ENCODE measurements at regions not wholly inside any gene's neighbourhood (a gene's known extent, or its start where the extent isn't known, plus 50 kb on each side); places are given as distances from the start of the nearest gene placed in this dataset.

DNA sequence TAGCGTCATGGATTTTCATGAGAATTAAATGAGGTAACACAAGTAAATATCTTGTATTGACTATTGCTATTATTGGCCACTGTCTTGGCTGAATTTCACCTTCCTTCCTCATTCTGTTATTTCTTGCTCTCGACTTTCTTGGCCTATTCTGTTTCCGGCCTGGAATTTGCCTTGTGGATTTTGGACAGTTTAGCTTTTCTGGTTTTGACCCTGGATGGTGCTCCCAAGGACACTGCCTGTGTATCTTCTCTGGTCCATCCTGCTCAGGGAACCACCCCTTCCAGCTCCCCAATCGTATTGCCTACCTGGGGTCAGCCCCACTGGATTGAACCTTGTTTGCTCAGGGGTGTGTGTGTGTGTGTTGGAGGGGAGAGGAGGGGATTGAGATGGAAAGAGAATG lies 376.2 kb upstream of the C2CD4B start:
- no peaks in the 10 kb centered on the region for H3K27me3 Mint-ChIP-seq (ENCODE audit: low read depth)
- H3K27ac Mint-ChIP-seq: no peak overlapping the region
- no peak for DNase-seq (ENCODE audit: low spot score)
- no peaks in the 10 kb centered on the region for H3K9me3 Mint-ChIP-seq
- no peak overlapping the region for H3K4me3 Mint-ChIP-seq
- H3K4me1 Mint-ChIP-seq (ENCODE audit: low read depth): no peaks in the 10 kb centered on the region
- H3K36me3 Mint-ChIP-seq (ENCODE audit: low read depth): no peaks in the 10 kb centered on the region

DNA sequence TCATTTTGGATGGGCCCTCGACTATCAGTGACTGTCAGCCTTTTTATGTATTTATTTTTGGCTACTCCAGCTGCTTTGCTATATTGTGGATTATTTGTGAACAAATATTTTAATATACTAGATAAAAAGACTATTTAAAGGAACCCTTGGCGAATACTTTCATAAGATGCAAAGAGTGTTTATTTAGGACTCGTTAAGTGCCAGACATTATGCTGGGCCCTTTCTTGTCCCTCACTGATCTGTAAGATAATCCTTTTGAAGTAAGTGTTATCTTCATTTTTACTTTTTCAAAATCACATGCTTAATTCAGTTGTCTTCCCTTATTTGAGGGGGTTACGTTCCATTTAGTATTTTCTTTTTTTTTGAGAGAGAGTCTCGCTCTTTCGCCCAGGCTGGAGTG lies 376.8 kb upstream of the C2CD4B start:
- DNase-seq (ENCODE audit: low spot score): no peak
- no peak overlapping the region for H3K27ac Mint-ChIP-seq
- H3K4me1 Mint-ChIP-seq (ENCODE audit: low read depth): no peaks in the 10 kb centered on the region
- no peaks in the 10 kb centered on the region for H3K36me3 Mint-ChIP-seq (ENCODE audit: low read depth)
- no peaks in the 10 kb centered on the region for H3K9me3 Mint-ChIP-seq
- H3K4me3 Mint-ChIP-seq: no peak overlapping the region
- H3K27me3 Mint-ChIP-seq (ENCODE audit: low read depth): no peaks in the 10 kb centered on the region

- Mint-ChIP-seq H3K4me1 (ENCODE audit: low read depth) (no peaks in the 10 kb centered on the region), H3K4me3 (no peak overlapping the region), H3K27ac (no peak overlapping the region), H3K27me3 (ENCODE audit: low read depth) (peaks cover 1% of the 10 kb centered on the region), H3K9me3 (no peaks in the 10 kb centered on the region), H3K36me3 (ENCODE audit: low read depth) (no peaks in the 10 kb centered on the region)
- no peak for DNase-seq (ENCODE audit: low spot score)
These were observed 379.4 kb upstream of the C2CD4B start for GRCh38 chr15:62544446-62544845.

DNA sequence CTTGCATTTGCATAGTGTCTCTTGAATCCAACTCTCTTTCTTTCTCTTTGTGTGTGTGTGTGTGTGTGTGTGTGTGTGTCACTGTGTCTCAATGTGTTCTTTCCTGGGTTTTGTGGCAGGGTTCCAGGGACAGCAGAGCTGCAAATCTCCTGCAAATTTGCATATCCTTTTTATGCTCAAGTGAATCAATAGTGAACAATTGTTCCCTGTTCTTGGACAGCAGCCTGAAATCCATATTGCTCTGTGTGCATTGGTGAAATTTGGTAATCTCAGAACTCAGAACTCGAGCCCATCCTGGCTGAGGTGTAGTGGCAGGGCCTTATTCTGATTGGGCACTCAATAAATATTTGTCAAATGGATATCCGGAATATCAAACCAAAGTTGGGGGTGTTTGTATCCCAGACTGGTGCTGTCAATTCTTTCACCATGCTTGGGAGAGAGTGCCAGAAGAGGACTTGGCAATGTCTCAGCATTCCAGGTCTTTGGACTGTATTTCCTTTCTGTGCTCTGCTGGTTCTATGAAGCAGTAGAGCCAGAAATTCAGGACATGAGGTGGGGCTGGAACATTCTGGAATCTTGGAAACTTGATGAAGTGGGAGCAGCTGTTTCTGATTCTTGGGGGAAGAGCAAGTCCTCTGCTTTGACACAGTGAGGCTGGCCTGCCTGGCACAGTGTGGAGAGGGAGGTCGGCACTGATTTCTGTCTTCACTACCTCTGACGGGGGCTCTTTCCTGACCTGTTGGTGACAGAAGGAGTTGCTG lies 380.6 kb upstream of the C2CD4B start:
- no peak overlapping the region for H3K27ac Mint-ChIP-seq
- no peak overlapping the region for H3K4me3 Mint-ChIP-seq
- H3K9me3 Mint-ChIP-seq: no peaks in the 10 kb centered on the region
- DNase-seq (ENCODE audit: low spot score): no peak
- H3K4me1 Mint-ChIP-seq (ENCODE audit: low read depth): no peaks in the 10 kb centered on the region
- no peaks in the 10 kb centered on the region for H3K36me3 Mint-ChIP-seq (ENCODE audit: low read depth)
- H3K27me3 Mint-ChIP-seq (ENCODE audit: low read depth): peaks cover 3% of the 10 kb centered on the region

DNA sequence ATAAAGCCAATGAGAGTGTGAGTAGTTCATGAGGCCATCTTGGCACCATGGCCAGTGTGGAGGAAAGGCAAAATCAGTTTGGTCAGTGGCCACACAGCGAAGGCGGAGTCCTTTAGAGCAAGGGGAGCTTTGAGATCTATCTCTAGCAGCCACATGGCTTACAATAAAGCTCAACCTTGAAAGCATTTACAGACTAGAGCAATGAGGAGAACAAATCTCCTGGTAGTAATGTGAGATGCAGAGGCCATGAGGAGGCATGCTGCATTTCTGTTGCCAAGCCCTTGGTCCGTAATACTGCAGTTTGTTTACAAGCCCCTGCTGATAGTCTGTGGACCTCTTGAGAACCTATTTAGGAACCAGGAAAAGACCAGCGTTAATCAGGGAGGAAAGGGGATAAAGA lies 381.5 kb upstream of the C2CD4B start:
- Mint-ChIP-seq H3K27ac (no peak overlapping the region), H3K27me3 (ENCODE audit: low read depth) (peaks cover 3% of the 10 kb centered on the region), H3K9me3 (no peaks in the 10 kb centered on the region)

DNA sequence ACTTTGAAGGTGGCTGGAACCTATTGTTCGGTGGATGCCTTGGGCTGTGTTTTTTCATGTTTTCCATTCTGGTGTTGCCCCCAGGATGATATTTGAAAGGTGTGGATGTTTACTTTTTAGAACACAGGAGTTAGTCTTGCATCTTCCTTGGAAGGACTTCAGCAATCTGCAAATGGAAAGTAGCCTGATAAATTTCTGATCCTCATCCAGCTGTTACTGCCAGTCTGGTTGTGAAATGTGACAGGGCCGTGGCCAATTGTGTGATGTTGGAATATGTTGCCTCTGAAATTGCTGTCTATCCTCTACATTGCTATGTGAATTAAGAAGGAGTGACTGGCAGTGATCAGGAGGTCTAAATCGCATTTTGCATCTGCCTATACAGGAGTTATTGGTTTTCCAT lies 382.5 kb upstream of the C2CD4B start:
- Mint-ChIP-seq H3K4me3 (no peak overlapping the region), H3K9me3 (no peaks in the 10 kb centered on the region), H3K4me1 (ENCODE audit: low read depth) (no peaks in the 10 kb centered on the region), H3K27ac (no peak overlapping the region), H3K36me3 (ENCODE audit: low read depth) (no peaks in the 10 kb centered on the region), H3K27me3 (ENCODE audit: low read depth) (peaks cover 3% of the 10 kb centered on the region)
- DNase-seq (ENCODE audit: low spot score): no peak

More for the DNA sequence above, 381.5 kb upstream of the C2CD4B start:
- no peak overlapping the region for H3K4me3 Mint-ChIP-seq
- no peaks in the 10 kb centered on the region for H3K4me1 Mint-ChIP-seq (ENCODE audit: low read depth)
- no peaks in the 10 kb centered on the region for H3K36me3 Mint-ChIP-seq (ENCODE audit: low read depth)
- no peak for DNase-seq (ENCODE audit: low spot score)

- Mint-ChIP-seq H3K27ac (no peak overlapping the region), H3K4me1 (ENCODE audit: low read depth) (no peaks in the 10 kb centered on the region), H3K9me3 (no peaks in the 10 kb centered on the region), H3K4me3 (no peak overlapping the region), H3K27me3 (ENCODE audit: low read depth) (peaks cover 6% of the 10 kb centered on the region), H3K36me3 (ENCODE audit: low read depth) (no peaks in the 10 kb centered on the region)
- DNase-seq (ENCODE audit: low spot score): no peak
These were observed 384.4 kb upstream of the C2CD4B start for GRCh38 chr15:62549345-62549970.

GRCh38 chr15:62550106-62550505 lies 385.0 kb upstream of the C2CD4B start:
- peaks cover 6% of the 10 kb centered on the region for H3K27me3 Mint-ChIP-seq (ENCODE audit: low read depth)
- no peak overlapping the region for H3K27ac Mint-ChIP-seq
- H3K36me3 Mint-ChIP-seq (ENCODE audit: low read depth): no peaks in the 10 kb centered on the region
- H3K9me3 Mint-ChIP-seq: no peaks in the 10 kb centered on the region
- H3K4me1 Mint-ChIP-seq (ENCODE audit: low read depth): no peaks in the 10 kb centered on the region
- no peak for DNase-seq (ENCODE audit: low spot score)
- H3K4me3 Mint-ChIP-seq: no peak overlapping the region

DNA sequence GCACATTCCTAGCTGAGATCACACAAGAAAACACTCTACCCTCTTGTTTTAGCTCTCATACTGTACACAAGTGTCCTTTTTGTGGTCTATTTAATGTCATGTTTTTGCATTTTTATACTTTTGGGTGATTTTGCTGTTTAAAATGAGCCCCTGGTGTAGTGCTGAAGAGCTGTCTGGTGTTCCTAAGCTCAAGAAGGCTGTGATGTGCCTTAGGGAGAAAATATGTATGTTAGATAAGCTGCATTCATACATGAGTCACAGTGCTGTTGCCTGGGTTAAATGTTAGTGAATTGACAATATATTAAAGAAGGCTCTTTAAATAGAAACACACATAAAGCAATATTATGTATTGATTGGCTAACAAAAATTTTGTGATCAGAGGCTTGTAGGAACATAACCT lies 387.4 kb upstream of the C2CD4B start:
- Mint-ChIP-seq H3K27me3 (ENCODE audit: low read depth) (peaks cover 11% of the 10 kb centered on the region), H3K9me3 (no peaks in the 10 kb centered on the region), H3K36me3 (ENCODE audit: low read depth) (no peaks in the 10 kb centered on the region), H3K27ac (no peak overlapping the region), H3K4me3 (no peak overlapping the region), H3K4me1 (ENCODE audit: low read depth) (no peaks in the 10 kb centered on the region)
- DNase-seq (ENCODE audit: low spot score): no peak

DNA sequence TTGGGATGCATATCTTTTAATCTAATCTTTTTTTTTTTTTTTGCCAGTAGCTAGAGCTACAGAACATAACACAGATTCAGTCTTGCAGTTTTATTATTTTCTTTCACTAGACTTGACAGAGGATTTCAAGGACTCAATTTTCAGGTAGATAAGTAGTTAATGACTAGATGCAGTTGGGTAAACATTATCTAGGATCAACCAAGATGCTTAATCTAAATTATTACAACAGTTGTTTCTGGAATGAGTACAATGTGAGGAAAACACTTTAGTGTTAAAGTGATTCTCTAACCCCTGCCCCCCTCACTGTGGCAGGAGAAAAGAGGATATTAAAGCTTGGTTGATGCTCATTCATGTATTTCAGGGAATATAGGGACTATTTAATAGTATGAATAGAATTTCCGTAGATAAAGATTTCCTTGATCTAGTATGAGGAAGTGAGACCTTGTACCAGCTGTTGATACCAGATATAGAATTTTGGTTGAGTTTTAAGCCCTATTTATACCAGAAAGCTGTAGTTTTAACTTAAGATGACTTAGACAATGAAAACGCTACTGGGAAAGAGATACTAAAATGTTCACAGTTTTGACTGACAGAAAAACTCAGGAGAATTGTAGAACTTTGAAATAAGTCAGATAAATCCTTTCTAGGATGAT lies 389.0 kb upstream of the C2CD4B start:
- DNase-seq (ENCODE audit: low spot score): no peak
- peaks cover 12% of the 10 kb centered on the region for H3K27me3 Mint-ChIP-seq (ENCODE audit: low read depth)
- no peak overlapping the region for H3K27ac Mint-ChIP-seq
- no peak overlapping the region for H3K4me3 Mint-ChIP-seq
- H3K36me3 Mint-ChIP-seq (ENCODE audit: low read depth): no peaks in the 10 kb centered on the region
- no peaks in the 10 kb centered on the region for H3K9me3 Mint-ChIP-seq
- no peaks in the 10 kb centered on the region for H3K4me1 Mint-ChIP-seq (ENCODE audit: low read depth)

GRCh38 chr15:62558640-62559380 lies 393.7 kb upstream of the C2CD4B start:
- DNase-seq (ENCODE audit: low spot score): no peak
- no peaks in the 10 kb centered on the region for H3K36me3 Mint-ChIP-seq (ENCODE audit: low read depth)

GRCh38 chr15:62559381-62559733 lies 394.3 kb upstream of the C2CD4B start:
- H3K27ac Mint-ChIP-seq: no peak overlapping the region
- no peaks in the 10 kb centered on the region for H3K36me3 Mint-ChIP-seq (ENCODE audit: low read depth)
- no peak overlapping the region for H3K4me3 Mint-ChIP-seq
- peaks cover 7% of the 10 kb centered on the region for H3K27me3 Mint-ChIP-seq (ENCODE audit: low read depth)
- no peaks in the 10 kb centered on the region for H3K9me3 Mint-ChIP-seq
- H3K4me1 Mint-ChIP-seq (ENCODE audit: low read depth): no peaks in the 10 kb centered on the region
- DNase-seq (ENCODE audit: low spot score): no peak

More at GRCh38 chr15:62558640-62559380, 393.7 kb upstream of the C2CD4B start:
- Mint-ChIP-seq H3K4me1 (ENCODE audit: low read depth) (no peaks in the 10 kb centered on the region), H3K27ac (no peak overlapping the region), H3K4me3 (no peak overlapping the region), H3K9me3 (no peaks in the 10 kb centered on the region), H3K27me3 (ENCODE audit: low read depth) (peaks cover 10% of the 10 kb centered on the region)

DNA sequence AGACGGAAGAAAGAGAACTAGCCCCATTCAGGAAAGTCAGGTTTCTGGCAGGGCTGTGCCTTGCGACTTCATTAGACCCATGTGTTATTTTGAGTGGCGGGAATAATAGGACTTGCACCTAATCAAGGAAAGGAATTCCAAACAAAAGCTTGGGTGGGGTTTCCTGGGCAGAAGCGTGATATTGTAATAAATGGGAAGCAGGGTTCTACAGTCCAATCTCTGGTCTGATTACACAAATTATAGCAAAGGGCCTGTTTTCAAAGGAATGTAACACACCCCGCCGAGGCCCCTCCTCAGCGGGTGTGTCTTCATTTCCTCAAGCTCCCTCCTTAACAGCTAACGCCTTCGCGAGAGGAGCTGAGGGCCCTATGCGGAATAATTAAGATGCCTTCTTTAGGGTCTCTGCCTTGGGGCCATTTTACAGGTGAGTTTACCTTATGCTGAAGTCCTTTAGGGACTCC lies 396.0 kb upstream of the C2CD4B start:
- Mint-ChIP-seq H3K9me3 (no peaks in the 10 kb centered on the region), H3K4me1 (ENCODE audit: low read depth) (no peaks in the 10 kb centered on the region), H3K27me3 (ENCODE audit: low read depth) (peaks cover 7% of the 10 kb centered on the region), H3K27ac (no peak overlapping the region), H3K36me3 (ENCODE audit: low read depth) (no peaks in the 10 kb centered on the region), H3K4me3 (no peak overlapping the region)
- no peak for DNase-seq (ENCODE audit: low spot score)

DNA sequence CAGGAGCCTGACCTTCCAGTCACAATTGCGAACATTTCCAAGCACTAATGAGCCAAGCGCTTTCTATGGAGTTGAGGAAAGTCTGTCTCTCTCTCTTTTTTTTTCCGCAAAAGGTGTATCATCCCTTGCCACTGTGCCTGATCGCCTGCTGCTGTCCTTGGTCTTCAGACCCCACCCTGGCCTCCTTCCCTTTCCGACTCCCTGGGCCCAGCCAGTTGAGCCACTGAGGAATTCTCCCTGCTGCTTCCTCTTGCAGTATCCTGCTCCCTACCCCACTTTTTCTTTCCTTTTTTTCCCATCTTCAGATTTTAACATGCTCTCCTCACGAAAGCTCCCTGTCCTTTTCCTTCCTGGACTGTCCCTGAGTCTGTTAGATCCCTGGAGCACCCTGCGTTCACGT lies 396.5 kb upstream of the C2CD4B start:
- Mint-ChIP-seq H3K4me1 (ENCODE audit: low read depth) (no peaks in the 10 kb centered on the region), H3K27ac (no peak overlapping the region)

More for the DNA sequence above, 396.5 kb upstream of the C2CD4B start:
- Mint-ChIP-seq H3K27me3 (ENCODE audit: low read depth) (peaks cover 3% of the 10 kb centered on the region), H3K4me3 (no peak overlapping the region), H3K9me3 (no peaks in the 10 kb centered on the region), H3K36me3 (ENCODE audit: low read depth) (no peaks in the 10 kb centered on the region)
- DNase-seq (ENCODE audit: low spot score): no peak
